ENCODE measurements at regions not wholly inside any gene's neighbourhood (a gene's known extent, or its start where the extent isn't known, plus 50 kb on each side); places are given as distances from the start of the nearest gene placed in this dataset.

DNA sequence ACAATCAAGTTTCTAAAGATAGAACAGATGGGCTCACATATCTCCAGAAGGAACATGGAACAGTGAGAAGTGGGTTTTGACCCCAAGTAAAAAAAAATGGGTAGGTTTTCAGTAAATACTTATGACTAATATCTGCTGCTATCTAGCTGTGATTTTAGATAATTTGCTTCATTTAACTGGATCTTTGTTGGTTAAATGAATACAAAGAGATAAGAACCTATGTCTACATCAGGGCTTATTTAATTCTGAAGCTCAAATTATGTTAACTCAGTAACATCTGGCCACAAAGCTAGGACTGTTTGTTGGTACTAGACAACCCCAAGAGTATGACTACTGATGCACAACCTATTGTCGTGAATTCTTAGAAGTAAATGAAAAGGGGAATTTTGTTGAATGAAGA lies 144.4 kb upstream of the SESN3 start:
- ChIA-PET CTCF (no interaction called here), POLR2A (ENCODE audit: unreplicated experiment) (no interaction called here)
- Histone ChIP-seq H3K4me1 (ENCODE audit: insufficient read depth, low read length) (no peaks in the 10 kb centered on the region), H3K9me2 (replicated peaks; ENCODE audit: low read length) (no peaks in the 10 kb centered on the region), H3F3A (ENCODE audit: low read length, unreplicated experiment) (no peaks in the 10 kb centered on the region), H3K27ac (ENCODE audit: low read length) (no peak overlapping the region), H2AFZ (ENCODE audit: low read length) (no peak overlapping the region), H3K79me2 (ENCODE audit: low read length) (no peaks in the 10 kb centered on the region), H3K27me3 (ENCODE audit: low read length) (peaks cover 11% of the 10 kb centered on the region; the same call in 1 of the 2 replicates), H3K4me3 (ENCODE audit: low read length) (no peak overlapping the region), H4K20me1 (ENCODE audit: low read length) (no peaks in the 10 kb centered on the region), H3K36me3 (ENCODE audit: low read depth, low read length) (no peaks in the 10 kb centered on the region), H3K9ac (ENCODE audit: low read length) (no peak overlapping the region), H3K9me3 (ENCODE audit: low read length) (no peaks in the 10 kb centered on the region), H3K4me2 (ENCODE audit: low read length) (no peak overlapping the region)
- BruUV-seq (replicated peaks): no TSS peak
- DNase-seq: no peak
- TF ChIP-seq, protein P1, sequence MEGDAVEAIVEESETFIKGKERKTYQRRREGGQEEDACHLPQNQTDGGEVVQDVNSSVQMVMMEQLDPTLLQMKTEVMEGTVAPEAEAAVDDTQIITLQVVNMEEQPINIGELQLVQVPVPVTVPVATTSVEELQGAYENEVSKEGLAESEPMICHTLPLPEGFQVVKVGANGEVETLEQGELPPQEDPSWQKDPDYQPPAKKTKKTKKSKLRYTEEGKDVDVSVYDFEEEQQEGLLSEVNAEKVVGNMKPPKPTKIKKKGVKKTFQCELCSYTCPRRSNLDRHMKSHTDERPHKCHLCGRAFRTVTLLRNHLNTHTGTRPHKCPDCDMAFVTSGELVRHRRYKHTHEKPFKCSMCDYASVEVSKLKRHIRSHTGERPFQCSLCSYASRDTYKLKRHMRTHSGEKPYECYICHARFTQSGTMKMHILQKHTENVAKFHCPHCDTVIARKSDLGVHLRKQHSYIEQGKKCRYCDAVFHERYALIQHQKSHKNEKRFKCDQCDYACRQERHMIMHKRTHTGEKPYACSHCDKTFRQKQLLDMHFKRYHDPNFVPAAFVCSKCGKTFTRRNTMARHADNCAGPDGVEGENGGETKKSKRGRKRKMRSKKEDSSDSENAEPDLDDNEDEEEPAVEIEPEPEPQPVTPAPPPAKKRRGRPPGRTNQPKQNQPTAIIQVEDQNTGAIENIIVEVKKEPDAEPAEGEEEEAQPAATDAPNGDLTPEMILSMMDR (conservative IDR thresholded peaks at IDR 0.05; ENCODE audit: low read depth, low read length): no peak
- TF ChIP-seq EZH2phosphoT487 (IDR thresholded peaks at IDR 0.05; ENCODE audit: borderline replicate concordance, low read length) (no peak), EZH2 (IDR thresholded peaks at IDR 0.05; ENCODE audit: low read length, unreplicated experiment) (no peak)
- intact Hi-C loops (cut with micrococcal nuclease): no loop called here
- ATAC-seq: no peak

DNA sequence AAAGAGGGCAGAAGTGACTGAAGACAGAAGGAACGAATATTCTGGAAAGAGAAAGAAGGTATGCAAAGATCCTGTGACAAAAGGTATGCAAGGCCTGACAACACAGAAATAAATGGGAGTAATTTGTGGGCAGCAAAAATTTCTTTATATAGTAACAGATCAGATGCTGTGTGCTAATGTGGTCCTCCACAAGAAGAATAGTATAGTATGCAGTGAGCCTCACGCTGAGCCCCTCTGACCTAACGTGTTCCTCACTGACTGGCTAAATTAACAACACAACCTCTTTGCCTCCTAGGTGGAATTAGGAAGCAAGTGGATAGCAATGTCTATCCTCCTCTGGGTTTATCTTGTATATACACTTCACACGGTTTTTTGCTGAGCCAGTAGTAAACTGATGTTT lies 143.1 kb upstream of the SESN3 start:
- Histone ChIP-seq H3K4me1 (ENCODE audit: insufficient read depth, low read length) (no peaks in the 10 kb centered on the region), H3K27ac (ENCODE audit: low read length) (no peak overlapping the region), H3K79me2 (ENCODE audit: low read length) (no peaks in the 10 kb centered on the region), H3K4me2 (ENCODE audit: low read length) (no peak overlapping the region), H3K36me3 (ENCODE audit: low read depth, low read length) (no peaks in the 10 kb centered on the region), H3K27me3 (ENCODE audit: low read length) (peaks cover 20% of the 10 kb centered on the region; the same call in 1 of the 2 replicates), H3F3A (ENCODE audit: low read length, unreplicated experiment) (no peaks in the 10 kb centered on the region), H3K9ac (ENCODE audit: low read length) (no peak overlapping the region), H3K9me3 (ENCODE audit: low read length) (no peaks in the 10 kb centered on the region), H2AFZ (ENCODE audit: low read length) (no peak overlapping the region), H4K20me1 (ENCODE audit: low read length) (no peaks in the 10 kb centered on the region), H3K9me2 (replicated peaks; ENCODE audit: low read length) (no peaks in the 10 kb centered on the region), H3K4me3 (ENCODE audit: low read length) (no peak overlapping the region)
- POLR2A ChIA-PET (ENCODE audit: unreplicated experiment): no interaction called here
- no TSS peak for BruUV-seq (replicated peaks)
- intact Hi-C loops (cut with micrococcal nuclease): no loop called here
- CTCF ChIA-PET: no interaction called here
- TF ChIP-seq, protein P1 (conservative IDR thresholded peaks at IDR 0.05; ENCODE audit: low read depth, low read length): no peak
- TF ChIP-seq EZH2phosphoT487 (IDR thresholded peaks at IDR 0.05; ENCODE audit: borderline replicate concordance, low read length): no peak
- no peak for TF ChIP-seq EZH2 (IDR thresholded peaks at IDR 0.05; ENCODE audit: low read length, unreplicated experiment)
- ATAC-seq: no peak
- no peak for DNase-seq

DNA sequence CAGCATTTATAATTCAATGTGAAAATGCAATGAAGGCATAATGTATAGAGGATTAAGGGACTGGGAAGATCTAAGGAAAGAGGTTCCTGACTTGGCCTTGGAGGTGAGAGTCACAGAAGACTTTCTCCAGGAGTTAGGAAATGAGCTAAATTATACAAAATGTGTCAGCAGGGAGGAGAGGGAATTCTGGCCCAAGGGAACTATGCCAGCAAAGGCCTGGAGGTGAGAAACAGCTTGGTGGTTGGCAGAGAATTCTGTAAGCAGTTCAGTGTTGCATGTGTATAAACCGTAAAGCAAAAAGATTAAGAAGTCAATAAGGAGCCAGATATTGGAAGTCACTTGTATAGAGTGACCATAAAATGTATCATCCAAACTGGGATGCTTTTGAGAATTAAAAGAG lies 142.2 kb upstream of the SESN3 start:
- no TSS peak for BruUV-seq (replicated peaks)

More for the DNA sequence above, 142.2 kb upstream of the SESN3 start:
- Histone ChIP-seq H3K27me3 (ENCODE audit: low read length) (peaks cover 27% of the 10 kb centered on the region; the same call in 1 of the 2 replicates), H4K20me1 (ENCODE audit: low read length) (no peaks in the 10 kb centered on the region), H2AFZ (ENCODE audit: low read length) (no peak overlapping the region), H3K9me2 (replicated peaks; ENCODE audit: low read length) (no peaks in the 10 kb centered on the region), H3K4me3 (ENCODE audit: low read length) (no peak overlapping the region), H3K4me1 (ENCODE audit: insufficient read depth, low read length) (no peaks in the 10 kb centered on the region), H3K9ac (ENCODE audit: low read length) (no peak overlapping the region), H3K9me3 (ENCODE audit: low read length) (no peaks in the 10 kb centered on the region), H3K36me3 (ENCODE audit: low read depth, low read length) (no peaks in the 10 kb centered on the region), H3K79me2 (ENCODE audit: low read length) (no peaks in the 10 kb centered on the region), H3K4me2 (ENCODE audit: low read length) (no peak overlapping the region), H3K27ac (ENCODE audit: low read length) (no peak overlapping the region), H3F3A (ENCODE audit: low read length, unreplicated experiment) (no peaks in the 10 kb centered on the region)
- intact Hi-C loops (cut with micrococcal nuclease): no loop called here
- TF ChIP-seq EZH2 (IDR thresholded peaks at IDR 0.05; ENCODE audit: low read length, unreplicated experiment) (no peak), EZH2phosphoT487 (IDR thresholded peaks at IDR 0.05; ENCODE audit: borderline replicate concordance, low read length) (no peak)
- TF ChIP-seq, protein P1 (conservative IDR thresholded peaks at IDR 0.05; ENCODE audit: low read depth, low read length): no peak
- ChIA-PET POLR2A (ENCODE audit: unreplicated experiment) (no interaction called here), CTCF (interaction anchor here (0.6 kb wide), 1 partner anchor 353 kb away, joined by 3 read pairs; no protein-coding TSS in a partner anchor)
- DNase-seq (no peak), ATAC-seq (no peak)
